Loucy (cell line): ENCODE measurements at regions not wholly inside any gene's neighbourhood (a gene's known extent, or its start where the extent isn't known, plus 50 kb on each side); places are given as distances from the start of the nearest gene placed in this dataset.

Experiments used
- H2AFZ ChIP-seq: fragments of 200-600 bp; sonication (generic); 2 replicates; pipeline ENCODE4 v1.6.0; 2016; ENCODE audit warnings: antibody characterized with exemption, mild to moderate bottlenecking, low read length, moderate library complexity
- H3F3A ChIP-seq: fragments of 200-600 bp; 2 replicates; pipeline ENCODE4 v1.6.0; 2016; ENCODE audit warnings: antibody characterized with exemption, low read depth, mild to moderate bottlenecking
- H3K27me3 ChIP-seq: fragments of 200-600 bp; sonication (generic); 2 replicates; pipeline ENCODE4 v1.6.1; 2014; ENCODE audit warnings: low read length, mild to moderate bottlenecking; ENCODE audit not compliant: insufficient read depth, poor library complexity, severe bottlenecking
- H3K36me3 ChIP-seq: fragments of 200-600 bp; sonication (generic); 2 replicates; pipeline ENCODE4 v1.6.1; 2016; ENCODE audit warnings: low read length; ENCODE audit not compliant: insufficient read depth
- H3K4me1 ChIP-seq: fragments of 200-600 bp; sonication (generic); 2 replicates; pipeline ENCODE4 v1.5.1; 2014; ENCODE audit warnings: low read length, mild to moderate bottlenecking; ENCODE audit not compliant: insufficient read depth, poor library complexity, severe bottlenecking
- H3K4me2 ChIP-seq: fragments of 200-600 bp; sonication (generic); 2 replicates; pipeline ENCODE4 v1.6.0; 2014; ENCODE audit warnings: antibody characterized with exemption, low read length, low read depth, mild to moderate bottlenecking; ENCODE audit not compliant: poor library complexity, severe bottlenecking
- H3K4me3 ChIP-seq: fragments of 200-600 bp; sonication (generic); 2 replicates; pipeline ENCODE4 v1.5.1; 2014; ENCODE audit warnings: low read length, mild to moderate bottlenecking, mixed read lengths; ENCODE audit not compliant: poor library complexity, severe bottlenecking
- H3K79me2 ChIP-seq: fragments of 200-600 bp; sonication (generic); 2 replicates; pipeline ENCODE4 v1.6.1; 2014; ENCODE audit warnings: low read length; ENCODE audit not compliant: insufficient read depth
- H3K9ac ChIP-seq: fragments of 200-600 bp; sonication (generic); 2 replicates; pipeline ENCODE4 v1.6.0; 2014; ENCODE audit warnings: mild to moderate bottlenecking, low read depth, low read length, moderate library complexity; ENCODE audit not compliant: poor library complexity, severe bottlenecking
- H3K9me2 ChIP-seq: fragments of 200-600 bp; sonication (generic); replicated peaks from 2 replicates; pipeline ENCODE4 v1.6.1; 2016; ENCODE audit warnings: low read depth, low read length, mixed read lengths
- H3K9me3 ChIP-seq: fragments of 200-600 bp; sonication (generic); 2 replicates; pipeline ENCODE4 v1.6.1; 2014; ENCODE audit warnings: mild to moderate bottlenecking, antibody characterized with exemption, low read length, low read depth; ENCODE audit not compliant: insufficient read depth
- H4K20me1 ChIP-seq: fragments of 200-600 bp; sonication (generic); 2 replicates; pipeline ENCODE4 v1.6.0; 2014; ENCODE audit warnings: antibody characterized with exemption, low read length, mild to moderate bottlenecking; ENCODE audit not compliant: insufficient read depth, poor library complexity, severe bottlenecking
- EZH2phosphoT487 ChIP-seq: fragments of 200-600 bp; IDR thresholded peaks from 2 replicates; pipeline ENCODE4 v1.6.1; 2018; ENCODE audit warnings: antibody characterized with exemption, mild to moderate bottlenecking, moderate library complexity, borderline replicate concordance
- TF ChIP-seq, protein P1 (sequence below): fragments of 200-600 bp; sonication (generic); conservative IDR thresholded peaks from 2 replicates; pipeline ENCODE4 v1.5.1; 2014; ENCODE audit warnings: mild to moderate bottlenecking, antibody characterized with exemption, low read length

DNA sequence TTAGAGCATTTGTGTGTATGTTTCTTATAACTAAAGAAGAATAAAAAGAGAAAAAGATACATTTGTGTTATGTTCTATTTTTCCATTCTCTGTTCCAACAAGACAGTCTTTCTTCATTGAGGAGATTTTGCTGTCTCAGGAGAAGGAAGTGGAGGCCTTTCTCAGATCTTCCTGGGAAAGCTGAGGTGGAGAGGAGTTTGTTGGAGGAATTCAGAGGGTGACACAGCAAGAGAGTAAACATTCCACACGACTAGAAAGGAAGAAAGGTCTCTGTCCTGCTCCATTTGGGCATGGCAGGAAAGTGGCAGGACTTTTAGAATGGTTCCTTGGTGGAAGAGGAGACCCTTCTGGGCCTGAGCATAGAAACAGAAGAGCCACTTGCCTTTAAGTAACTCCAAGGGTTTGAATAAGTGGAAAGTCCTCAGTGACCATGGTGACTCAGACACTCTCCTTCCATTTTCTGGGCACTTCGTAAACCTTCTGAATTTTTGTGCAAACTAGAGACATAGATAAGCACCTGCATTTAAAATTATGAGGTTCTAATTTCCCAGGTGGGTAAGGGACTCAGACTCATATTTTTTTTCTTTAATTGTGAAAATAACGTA lies 52.3 kb upstream of the COL5A2 start:
- TF ChIP-seq, protein P1, sequence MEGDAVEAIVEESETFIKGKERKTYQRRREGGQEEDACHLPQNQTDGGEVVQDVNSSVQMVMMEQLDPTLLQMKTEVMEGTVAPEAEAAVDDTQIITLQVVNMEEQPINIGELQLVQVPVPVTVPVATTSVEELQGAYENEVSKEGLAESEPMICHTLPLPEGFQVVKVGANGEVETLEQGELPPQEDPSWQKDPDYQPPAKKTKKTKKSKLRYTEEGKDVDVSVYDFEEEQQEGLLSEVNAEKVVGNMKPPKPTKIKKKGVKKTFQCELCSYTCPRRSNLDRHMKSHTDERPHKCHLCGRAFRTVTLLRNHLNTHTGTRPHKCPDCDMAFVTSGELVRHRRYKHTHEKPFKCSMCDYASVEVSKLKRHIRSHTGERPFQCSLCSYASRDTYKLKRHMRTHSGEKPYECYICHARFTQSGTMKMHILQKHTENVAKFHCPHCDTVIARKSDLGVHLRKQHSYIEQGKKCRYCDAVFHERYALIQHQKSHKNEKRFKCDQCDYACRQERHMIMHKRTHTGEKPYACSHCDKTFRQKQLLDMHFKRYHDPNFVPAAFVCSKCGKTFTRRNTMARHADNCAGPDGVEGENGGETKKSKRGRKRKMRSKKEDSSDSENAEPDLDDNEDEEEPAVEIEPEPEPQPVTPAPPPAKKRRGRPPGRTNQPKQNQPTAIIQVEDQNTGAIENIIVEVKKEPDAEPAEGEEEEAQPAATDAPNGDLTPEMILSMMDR = no peak
- no peak for TF ChIP-seq EZH2phosphoT487
- Histone ChIP-seq H3K9me3 (peaks cover 2% of the 10 kb centered on the region; the same call in 1 of the 2 replicates), H3K36me3 (no peaks in the 10 kb centered on the region), H3K27me3 (no peaks in the 10 kb centered on the region), H3F3A (no peaks in the 10 kb centered on the region), H3K9ac (no peak overlapping the region), H3K79me2 (no peaks in the 10 kb centered on the region), H3K4me2 (no peak overlapping the region), H2AFZ (no peak overlapping the region), H4K20me1 (no peaks in the 10 kb centered on the region), H3K4me1 (no peaks in the 10 kb centered on the region), H3K4me3 (no peak overlapping the region), H3K9me2 (no peaks in the 10 kb centered on the region; the same call in 1 of the 2 replicates)

GRCh38 chr2:189232759-189233406 lies 53.3 kb upstream of the COL5A2 start:
- no peak for TF ChIP-seq EZH2phosphoT487
- TF ChIP-seq, protein P1 = no peak
- no peak overlapping the region for H3K4me2 ChIP-seq
- no peaks in the 10 kb centered on the region for H3K79me2 ChIP-seq
- H3K27me3 ChIP-seq = no peaks in the 10 kb centered on the region
- peak overlapping the region; percentile 83 for H2AFZ ChIP-seq
- no peaks in the 10 kb centered on the region; the same call in 1 of the 2 replicates for H3K9me2 ChIP-seq
- H3K9ac ChIP-seq = no peak overlapping the region
- H4K20me1 ChIP-seq = no peaks in the 10 kb centered on the region
- H3K36me3 ChIP-seq = no peaks in the 10 kb centered on the region
- no peaks in the 10 kb centered on the region for H3F3A ChIP-seq
- no peak overlapping the region for H3K4me3 ChIP-seq
- no peaks in the 10 kb centered on the region for H3K4me1 ChIP-seq
- peaks cover 2% of the 10 kb centered on the region; the same call in 1 of the 2 replicates for H3K9me3 ChIP-seq

GRCh38 chr2:189233527-189233926 lies 54.0 kb upstream of the COL5A2 start:
- Histone ChIP-seq H3K79me2 (no peaks in the 10 kb centered on the region), H3K36me3 (no peaks in the 10 kb centered on the region), H3K4me2 (no peak overlapping the region), H4K20me1 (no peaks in the 10 kb centered on the region), H3K9me2 (no peaks in the 10 kb centered on the region; the same call in 1 of the 2 replicates), H2AFZ (no peak overlapping the region), H3K9ac (no peak overlapping the region), H3K9me3 (peaks cover 2% of the 10 kb centered on the region; the same call in 1 of the 2 replicates), H3F3A (no peaks in the 10 kb centered on the region), H3K4me3 (no peak overlapping the region), H3K4me1 (no peaks in the 10 kb centered on the region), H3K27me3 (no peaks in the 10 kb centered on the region)
- no peak for TF ChIP-seq EZH2phosphoT487
- TF ChIP-seq, protein P1 = no peak
